NCI-H2029 (cell line): ENCODE measurements at regions not wholly inside any gene's neighbourhood (a gene's known extent, or its start where the extent isn't known, plus 50 kb on each side); places are given as distances from the start of the nearest gene placed in this dataset.

Source experiments
- DNase-seq: peaks from one replicate; lab custom pipeline; 2025; lab: John Stamatoyannopoulos, UW

GRCh38 chr14:56046546-56046945 is 71.7 kb upstream of the PELI2 start:
- DNase-seq: no peak

GRCh38 chr14:56046996-56047395 is 71.2 kb upstream of the PELI2 start:
- no peak for DNase-seq

- DNase-seq: no peak
Observed at GRCh38 chr14:56049536-56049935, 68.7 kb upstream of the PELI2 start.

GRCh38 chr14:56055511-56055910 is 62.7 kb upstream of the PELI2 start:
- no peak for DNase-seq

GRCh38 chr14:56056031-56056430 is 62.2 kb upstream of the PELI2 start:
- no peak for DNase-seq

GRCh38 chr14:56057071-56057741 is 61.0 kb upstream of the PELI2 start:
- DNase-seq: peak; percentile 33

GRCh38 chr14:56057767-56058166 is 60.4 kb upstream of the PELI2 start:
- DNase-seq: no peak

GRCh38 chr14:56059054-56059453 is 59.2 kb upstream of the PELI2 start:
- DNase-seq: no peak

GRCh38 chr14:56061051-56061450 is 57.2 kb upstream of the PELI2 start:
- DNase-seq: no peak

GRCh38 chr14:56063131-56063530 is 55.1 kb upstream of the PELI2 start:
- no peak for DNase-seq

GRCh38 chr14:56064513-56064912 is 53.7 kb upstream of the PELI2 start:
- no peak for DNase-seq

GRCh38 chr14:56065199-56065598 is 53.0 kb upstream of the PELI2 start:
- peak; percentile 35 for DNase-seq

- DNase-seq: no peak
Observed at GRCh38 chr14:56065621-56066290, 52.5 kb upstream of the PELI2 start.
